ENCODE measurements at regions not wholly inside any gene's neighbourhood (a gene's known extent, or its start where the extent isn't known, plus 50 kb on each side); places are given as distances from the start of the nearest gene placed in this dataset.

DNA sequence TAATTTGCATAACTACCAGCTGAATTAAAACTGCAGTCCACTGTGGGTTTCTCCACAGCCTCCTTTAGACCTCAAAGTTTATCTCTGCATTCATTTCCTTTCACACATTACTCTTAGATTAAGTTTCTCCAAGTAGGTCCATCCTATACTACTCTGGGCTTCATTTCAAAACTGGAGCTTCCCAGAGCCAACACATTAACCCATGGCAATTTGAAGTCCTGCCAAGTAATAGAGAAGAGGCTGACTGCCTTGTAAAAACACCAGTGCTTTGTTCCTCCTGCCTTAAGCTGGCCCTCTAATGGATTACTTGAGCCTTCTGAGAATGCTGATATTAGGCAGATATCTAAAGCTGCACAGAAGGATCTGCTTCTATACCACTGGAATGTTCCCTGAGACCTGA lies 997.2 kb upstream of the SLIT2 start:
- Mint-ChIP-seq H3K4me1 (no peaks in the 10 kb centered on the region), H3K27ac (no peak overlapping the region)

DNA sequence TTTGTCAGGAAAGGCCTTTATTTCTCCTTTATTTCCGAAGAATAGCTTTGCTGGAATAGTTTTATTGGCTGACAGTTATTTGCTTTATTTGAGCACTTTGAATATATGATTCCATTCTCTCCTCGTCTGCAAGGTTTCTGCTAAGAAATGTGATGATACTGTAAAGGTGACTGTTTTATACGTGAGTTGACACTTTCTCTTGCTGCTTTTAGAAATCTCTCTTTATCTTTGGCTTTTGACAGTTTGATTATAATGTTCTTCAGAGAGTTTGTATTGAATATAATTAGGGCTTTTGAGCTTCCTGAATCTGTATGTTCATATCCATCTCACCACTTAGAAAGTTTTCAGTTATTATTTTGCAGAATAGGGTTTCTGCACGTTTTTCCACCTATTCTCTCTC lies 1003.7 kb upstream of the SLIT2 start:
- H3K36me3 Mint-ChIP-seq (ENCODE audit: low read depth), result no peaks in the 10 kb centered on the region
- TF ChIP-seq, protein P1, sequence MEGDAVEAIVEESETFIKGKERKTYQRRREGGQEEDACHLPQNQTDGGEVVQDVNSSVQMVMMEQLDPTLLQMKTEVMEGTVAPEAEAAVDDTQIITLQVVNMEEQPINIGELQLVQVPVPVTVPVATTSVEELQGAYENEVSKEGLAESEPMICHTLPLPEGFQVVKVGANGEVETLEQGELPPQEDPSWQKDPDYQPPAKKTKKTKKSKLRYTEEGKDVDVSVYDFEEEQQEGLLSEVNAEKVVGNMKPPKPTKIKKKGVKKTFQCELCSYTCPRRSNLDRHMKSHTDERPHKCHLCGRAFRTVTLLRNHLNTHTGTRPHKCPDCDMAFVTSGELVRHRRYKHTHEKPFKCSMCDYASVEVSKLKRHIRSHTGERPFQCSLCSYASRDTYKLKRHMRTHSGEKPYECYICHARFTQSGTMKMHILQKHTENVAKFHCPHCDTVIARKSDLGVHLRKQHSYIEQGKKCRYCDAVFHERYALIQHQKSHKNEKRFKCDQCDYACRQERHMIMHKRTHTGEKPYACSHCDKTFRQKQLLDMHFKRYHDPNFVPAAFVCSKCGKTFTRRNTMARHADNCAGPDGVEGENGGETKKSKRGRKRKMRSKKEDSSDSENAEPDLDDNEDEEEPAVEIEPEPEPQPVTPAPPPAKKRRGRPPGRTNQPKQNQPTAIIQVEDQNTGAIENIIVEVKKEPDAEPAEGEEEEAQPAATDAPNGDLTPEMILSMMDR (IDR thresholded peaks at IDR 0.05), result no peak
- H3K9me3 Mint-ChIP-seq, result peaks cover 14% of the 10 kb centered on the region
- H3K4me1 Mint-ChIP-seq, result no peaks in the 10 kb centered on the region
- H3K27me3 Mint-ChIP-seq (ENCODE audit: low read depth, poor library complexity), result no peaks in the 10 kb centered on the region
- no peak for DNase-seq
- H3K4me3 Mint-ChIP-seq, result no peak overlapping the region
- no peak overlapping the region for H3K27ac Mint-ChIP-seq

More for the DNA sequence above, 997.2 kb upstream of the SLIT2 start:
- no peaks in the 10 kb centered on the region for H3K27me3 Mint-ChIP-seq (ENCODE audit: low read depth, poor library complexity)
- TF ChIP-seq, protein P1 (IDR thresholded peaks at IDR 0.05), result no peak
- peaks cover 56% of the 10 kb centered on the region for H3K9me3 Mint-ChIP-seq
- H3K4me3 Mint-ChIP-seq, result no peak overlapping the region
- no peak for DNase-seq
- peaks cover 7% of the 10 kb centered on the region for H3K36me3 Mint-ChIP-seq (ENCODE audit: low read depth)

DNA sequence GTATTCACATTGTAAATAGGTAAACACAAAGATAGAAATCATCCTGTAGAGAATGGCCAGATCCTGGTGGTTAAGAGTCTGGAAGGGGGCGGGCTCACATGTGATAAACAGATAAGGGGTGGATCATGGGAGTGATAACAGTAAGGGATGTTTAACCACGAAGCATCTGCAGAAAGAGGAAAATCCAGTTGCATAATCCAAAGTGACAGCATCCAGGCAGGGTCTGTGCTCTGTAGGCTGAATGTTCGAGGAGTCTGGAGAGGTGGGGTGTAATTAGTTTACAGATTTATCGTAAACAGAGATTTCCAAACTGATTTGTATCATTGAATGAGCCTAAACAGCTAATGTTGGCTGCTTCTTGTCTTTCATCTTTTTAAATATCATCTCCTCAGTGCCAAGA lies 1009.8 kb upstream of the SLIT2 start:
- H3K27me3 Mint-ChIP-seq (ENCODE audit: low read depth, poor library complexity), result no peaks in the 10 kb centered on the region
- DNase-seq, result no peak
- no peak overlapping the region for H3K4me3 Mint-ChIP-seq
- H3K9me3 Mint-ChIP-seq, result no peaks in the 10 kb centered on the region
- H3K27ac Mint-ChIP-seq, result no peak overlapping the region
- H3K4me1 Mint-ChIP-seq, result no peaks in the 10 kb centered on the region
- TF ChIP-seq, protein P1 (IDR thresholded peaks at IDR 0.05), result no peak
- no peaks in the 10 kb centered on the region for H3K36me3 Mint-ChIP-seq (ENCODE audit: low read depth)

DNA sequence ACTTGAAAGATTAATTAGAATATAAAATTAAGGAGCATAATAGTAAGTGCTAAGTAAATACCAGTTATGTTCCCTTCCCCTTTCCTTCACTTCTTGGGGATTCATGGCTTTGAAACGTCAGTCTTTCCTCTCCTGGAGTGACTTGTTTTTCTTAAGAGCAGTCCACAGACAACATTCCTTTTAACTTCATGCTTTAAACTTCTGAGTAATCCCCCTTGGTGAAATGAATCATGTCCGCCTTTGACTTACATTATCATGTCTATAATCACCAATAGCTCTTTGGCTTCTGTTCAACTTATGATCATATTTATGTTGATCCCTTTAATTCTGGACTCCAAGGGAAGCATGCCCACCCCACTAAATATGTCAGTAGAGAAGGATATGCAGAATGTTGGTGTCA lies 1012.1 kb upstream of the SLIT2 start:
- Mint-ChIP-seq H3K9me3 (no peaks in the 10 kb centered on the region), H3K36me3 (ENCODE audit: low read depth) (no peaks in the 10 kb centered on the region), H3K4me3 (no peak overlapping the region), H3K27me3 (ENCODE audit: low read depth, poor library complexity) (peaks cover 2% of the 10 kb centered on the region), H3K4me1 (no peaks in the 10 kb centered on the region), H3K27ac (no peak overlapping the region)
- DNase-seq, result no peak
- TF ChIP-seq, protein P1 (IDR thresholded peaks at IDR 0.05), result no peak

DNA sequence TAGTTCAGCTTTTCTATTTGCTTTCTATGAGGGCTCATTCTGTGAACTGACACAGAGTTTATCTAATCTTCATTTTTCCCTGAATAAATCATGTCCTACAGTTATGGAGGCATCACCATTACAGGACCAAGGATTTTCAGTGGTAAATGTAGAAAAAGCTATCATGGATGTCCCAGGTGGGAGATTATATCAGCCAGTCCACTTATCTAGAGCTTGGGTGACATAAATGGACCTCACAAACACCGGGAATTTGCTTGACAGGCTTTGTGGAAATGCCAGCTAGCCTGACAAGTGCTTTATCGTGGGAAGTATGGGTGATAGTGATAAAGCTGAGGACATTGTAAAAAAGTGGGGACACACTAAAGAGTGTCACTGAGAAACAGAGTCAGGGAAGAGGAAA lies 1015.2 kb upstream of the SLIT2 start:
- H3K27ac Mint-ChIP-seq, result no peak overlapping the region
- H3K4me3 Mint-ChIP-seq, result no peak overlapping the region
- H3K27me3 Mint-ChIP-seq (ENCODE audit: low read depth, poor library complexity), result peaks cover 2% of the 10 kb centered on the region
- DNase-seq, result no peak
- no peaks in the 10 kb centered on the region for H3K9me3 Mint-ChIP-seq
- H3K4me1 Mint-ChIP-seq, result no peaks in the 10 kb centered on the region
- no peaks in the 10 kb centered on the region for H3K36me3 Mint-ChIP-seq (ENCODE audit: low read depth)
- TF ChIP-seq, protein P1 (IDR thresholded peaks at IDR 0.05), result no peak

DNA sequence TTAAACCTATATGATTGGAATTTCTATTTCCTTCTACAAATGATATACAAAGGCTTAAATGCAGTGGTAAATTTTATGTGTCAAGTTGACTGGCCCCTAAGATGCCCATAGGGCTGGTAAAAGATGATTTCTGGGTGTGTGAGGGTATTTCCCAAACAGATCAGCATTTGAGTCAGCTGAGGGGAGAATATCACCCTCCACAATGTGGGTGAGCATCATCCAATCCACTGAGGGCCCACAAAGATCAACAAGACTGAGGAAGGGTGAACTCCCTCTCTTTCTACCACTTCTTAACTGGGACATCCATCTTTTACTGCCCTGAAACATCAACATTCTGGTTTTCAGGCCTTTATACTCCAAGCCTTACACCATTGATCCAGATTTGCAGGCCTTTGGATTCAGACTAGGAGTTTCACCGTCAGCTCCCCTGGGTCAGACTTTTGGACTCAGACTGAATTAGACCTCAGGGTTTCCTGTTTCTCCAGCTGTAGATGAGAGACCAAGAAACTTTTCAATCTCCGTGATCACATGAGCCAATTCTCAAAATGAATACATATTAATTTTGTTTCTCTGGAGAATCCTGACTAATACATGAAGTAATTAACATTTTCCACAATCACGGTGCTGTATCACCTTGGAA lies 1020.7 kb upstream of the SLIT2 start:
- Mint-ChIP-seq H3K27ac (no peak overlapping the region), H3K4me1 (no peaks in the 10 kb centered on the region), H3K9me3 (no peaks in the 10 kb centered on the region), H3K27me3 (ENCODE audit: low read depth, poor library complexity) (no peaks in the 10 kb centered on the region), H3K4me3 (no peak overlapping the region), H3K36me3 (ENCODE audit: low read depth) (no peaks in the 10 kb centered on the region)
- no peak for DNase-seq
- TF ChIP-seq, protein P1 (IDR thresholded peaks at IDR 0.05), result no peak
